GM21576 (cell line): ENCODE measurements at regions not wholly inside any gene's neighbourhood (a gene's known extent, or its start where the extent isn't known, plus 50 kb on each side); places are given as distances from the start of the nearest gene placed in this dataset.
"Not testable (repeated sequence)": the region's sequence is repeated elsewhere in the genome, so short reads cannot be mapped to it uniquely, and the experiment has no call there.

Source experiments
- ATAC-seq: cut with Tn5 transposase; IDR thresholded peaks from one replicate; pipeline ENCODE4 v1.9.1; 2021; ENCODE audit warnings: mild to moderate bottlenecking, moderate library complexity; ENCODE audit not compliant: unreplicated experiment

DNA sequence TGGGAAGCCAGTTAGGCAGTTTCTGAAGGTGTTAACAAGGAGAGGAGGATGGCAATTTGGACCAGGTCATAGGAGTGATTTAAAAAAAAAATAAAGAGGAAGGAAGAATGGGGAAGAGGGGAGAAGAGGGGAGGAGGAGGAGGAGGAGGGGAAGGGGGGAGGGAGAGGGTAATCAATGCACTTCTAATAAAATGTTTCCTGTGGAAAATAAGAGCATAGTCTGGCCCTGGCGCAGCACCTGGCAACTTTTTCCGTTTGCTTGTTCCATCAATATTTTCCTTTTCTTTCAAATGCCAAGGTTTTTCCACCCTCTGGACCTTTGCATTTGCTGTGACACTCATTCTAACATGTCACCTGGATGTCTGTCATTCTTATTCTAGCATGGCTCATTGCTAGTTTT lies 308.2 kb downstream of the PPP1R3A start:
- ATAC-seq, result no peak

GRCh38 chr7:113608782-113609181 lies 310.0 kb downstream of the PPP1R3A start:
- no peak for ATAC-seq

DNA sequence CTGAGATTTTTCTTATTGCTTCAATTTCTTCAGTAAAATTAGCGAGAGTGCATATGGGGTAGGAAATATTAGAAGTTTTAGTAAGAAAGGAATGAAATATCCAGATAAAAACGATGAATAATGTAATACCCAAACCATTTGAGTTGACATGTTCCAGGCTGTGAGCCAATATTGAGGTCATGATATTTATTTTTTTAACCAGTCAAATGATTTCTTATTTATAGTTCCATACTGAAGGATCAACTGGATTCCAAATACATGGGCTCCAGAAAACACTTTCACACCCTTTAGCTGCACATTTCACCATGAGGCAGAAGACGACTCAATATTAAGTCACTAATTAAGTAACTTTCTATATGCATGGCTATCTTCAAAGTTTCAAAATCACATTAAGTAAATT lies 312.5 kb downstream of the PPP1R3A start:
- no peak for ATAC-seq

DNA sequence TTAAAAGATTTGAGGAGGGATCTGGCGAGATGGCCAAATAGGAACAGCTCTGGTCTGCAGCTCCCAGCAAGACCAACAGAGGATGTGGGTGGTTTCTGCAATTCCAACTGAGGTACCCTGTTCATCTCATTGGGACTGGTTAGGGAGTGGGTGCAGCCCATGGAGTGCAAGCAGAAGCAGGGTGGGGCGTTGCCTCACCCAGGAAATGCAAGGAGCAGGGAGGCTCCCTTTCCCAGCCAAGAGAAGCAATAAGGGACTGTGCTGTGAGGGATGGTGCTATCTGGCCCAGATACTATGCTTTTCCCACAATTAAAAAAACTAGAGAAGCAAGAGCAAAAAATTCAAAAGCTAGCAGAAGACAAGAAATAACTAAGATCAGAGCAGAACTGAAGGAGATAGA lies 318.4 kb downstream of the PPP1R3A start:
- not testable (repeated sequence) for ATAC-seq

- not testable (repeated sequence) for ATAC-seq
Observed at GRCh38 chr7:113593455-113593854, 325.4 kb downstream of the PPP1R3A start.

GRCh38 chr7:113592924-113593323 lies 325.9 kb downstream of the PPP1R3A start:
- not testable (repeated sequence) for ATAC-seq

- ATAC-seq, result no peak
Observed at GRCh38 chr7:113582471-113582870, 336.3 kb downstream of the PPP1R3A start.

GRCh38 chr7:113563257-113563656 lies 355.6 kb downstream of the PPP1R3A start:
- ATAC-seq, result not testable (repeated sequence)

GRCh38 chr7:113562801-113563200 lies 356.0 kb downstream of the PPP1R3A start:
- no peak for ATAC-seq

- ATAC-seq, result no peak
Observed at GRCh38 chr7:113562242-113562641, 356.6 kb downstream of the PPP1R3A start.

- no peak for ATAC-seq
Observed at GRCh38 chr7:113561446-113561845, 357.4 kb downstream of the PPP1R3A start.

- ATAC-seq, result no peak
Observed at GRCh38 chr7:113550966-113551365, 367.8 kb downstream of the PPP1R3A start.

DNA sequence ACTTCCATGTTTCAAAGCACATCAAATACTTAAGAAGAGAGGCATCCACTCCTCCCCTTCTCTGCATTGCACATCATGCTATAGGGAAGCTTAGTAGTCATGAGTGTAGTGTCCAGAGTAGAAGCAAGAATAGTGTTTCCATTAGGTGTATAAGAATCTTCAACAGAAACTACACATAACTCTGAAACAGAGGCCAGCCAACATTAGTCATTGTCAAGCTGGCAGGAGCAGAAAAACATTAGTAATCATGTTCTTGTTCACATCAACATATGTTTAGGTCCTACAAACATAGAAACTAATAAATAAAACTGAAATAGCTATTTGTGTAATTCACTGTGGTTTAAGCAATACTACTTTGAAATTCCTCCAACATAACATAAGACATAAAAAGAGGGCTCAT lies 370.2 kb downstream of the PPP1R3A start:
- no peak for ATAC-seq

- no peak for ATAC-seq
Observed at GRCh38 chr7:113548137-113548536, 370.7 kb downstream of the PPP1R3A start.

- ATAC-seq, result no peak
Observed at GRCh38 chr7:113521468-113521867, 397.3 kb downstream of the PPP1R3A start.

DNA sequence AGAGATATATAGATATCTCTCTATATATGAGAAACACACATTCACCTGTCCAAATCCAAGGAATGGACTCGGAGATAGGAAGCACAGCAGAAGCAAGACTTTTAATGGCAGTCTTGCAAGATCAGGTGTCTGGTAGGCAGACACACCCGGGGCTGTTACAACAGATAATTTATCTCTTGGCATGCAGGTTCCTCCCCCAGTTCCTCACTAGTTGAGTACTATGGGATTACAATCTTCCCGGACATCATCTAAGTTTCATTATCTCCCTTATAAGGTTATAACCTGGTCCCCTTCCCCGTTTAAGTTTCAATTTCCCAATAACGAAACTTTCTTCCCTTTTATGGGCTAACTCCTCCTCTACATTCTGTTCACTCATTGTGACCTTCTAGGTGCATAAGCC lies 399.3 kb downstream of the PPP1R3A start:
- no peak for ATAC-seq

DNA sequence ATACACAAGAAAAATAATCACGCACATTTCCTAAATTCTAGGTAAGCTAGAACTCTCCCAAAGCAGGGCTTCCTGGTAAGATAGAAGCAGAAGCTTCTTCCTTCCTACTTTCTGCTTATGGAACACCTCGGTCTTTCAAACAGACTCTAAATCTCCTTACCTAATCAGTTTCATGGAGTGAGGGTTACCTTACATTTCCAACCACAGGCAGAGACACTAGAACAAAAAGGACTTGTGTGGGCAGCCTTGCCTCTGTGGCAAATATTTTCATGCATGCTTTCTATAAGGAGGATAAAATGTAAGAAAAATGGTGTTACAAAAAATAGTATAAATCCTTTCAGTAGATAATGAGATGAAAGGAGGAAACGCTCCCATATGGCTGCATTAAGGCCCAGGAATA lies 386.3 kb upstream of the SMIM30 start:
- no peak for ATAC-seq

DNA sequence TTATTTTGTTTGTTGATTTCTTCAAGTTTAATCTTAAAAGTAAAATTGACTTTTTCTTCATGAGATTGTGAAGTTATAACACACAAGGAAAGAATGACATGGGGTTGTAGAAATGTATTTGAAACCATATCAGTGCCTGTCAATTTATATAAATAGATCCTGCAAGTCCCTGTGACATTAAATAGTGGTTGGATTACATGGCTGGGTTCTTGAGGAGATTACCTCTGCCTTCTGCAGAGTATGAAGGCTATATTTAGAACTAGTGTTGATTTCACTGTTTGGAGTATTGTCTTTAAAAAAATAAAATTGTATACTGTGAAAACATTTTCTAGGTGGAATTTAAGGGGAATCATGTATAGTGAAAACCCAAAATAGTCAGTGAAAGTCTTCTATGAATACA lies 385.8 kb upstream of the SMIM30 start:
- ATAC-seq, result no peak

DNA sequence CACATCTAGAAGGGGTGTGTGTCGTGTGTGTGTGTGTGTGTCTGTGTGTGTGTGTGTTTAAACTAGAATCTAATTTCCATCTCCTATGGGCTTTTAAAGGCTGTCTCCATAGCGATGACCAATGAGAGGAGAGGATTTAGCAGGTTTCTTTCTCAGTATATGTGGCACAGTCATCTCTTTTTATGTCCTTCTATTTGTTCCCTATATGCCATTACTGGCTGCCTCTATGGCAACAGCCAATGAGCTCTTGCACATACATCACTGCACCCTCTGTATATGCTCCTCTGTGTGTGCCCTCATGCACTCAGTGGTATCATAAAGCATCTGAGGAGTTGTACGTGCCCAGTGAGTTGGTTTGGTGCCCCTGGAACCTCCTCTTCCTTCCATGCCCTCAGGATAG lies 378.2 kb upstream of the SMIM30 start:
- not testable (repeated sequence) for ATAC-seq

DNA sequence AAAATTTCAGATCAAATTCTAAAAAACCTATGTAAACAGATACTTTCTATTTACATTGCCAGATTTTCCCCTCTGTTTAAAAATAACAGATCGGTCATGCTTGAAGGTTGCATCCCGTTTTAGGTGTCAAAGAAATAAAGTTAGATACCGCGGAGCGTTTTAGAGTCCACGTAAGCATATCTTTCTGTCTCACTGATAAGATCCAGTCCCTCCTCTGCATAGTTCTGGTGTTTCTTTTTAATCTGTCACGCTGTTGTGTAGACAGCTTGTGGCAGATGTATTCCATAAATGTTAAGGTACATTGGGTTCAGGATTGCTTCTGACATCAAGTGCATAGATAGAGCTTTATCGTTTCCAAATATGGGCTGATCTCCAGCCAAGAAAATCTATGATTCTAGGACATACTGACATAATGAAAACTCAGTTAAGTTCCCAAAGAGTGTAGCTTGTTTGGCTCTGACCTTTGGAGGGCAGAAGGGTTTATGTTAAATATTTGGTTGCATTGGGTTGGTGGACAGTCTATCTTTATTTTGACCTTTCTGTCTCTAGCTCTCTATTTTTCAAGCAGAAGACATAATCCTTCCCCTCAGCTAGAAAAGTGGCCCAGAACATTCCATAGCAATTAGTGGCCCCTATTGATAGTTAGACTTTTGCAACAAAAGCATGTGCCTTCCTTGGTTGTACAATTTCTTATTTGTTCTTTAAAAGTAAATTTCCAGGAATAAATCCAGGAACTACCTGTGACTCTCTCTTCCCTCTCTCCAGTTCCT lies 376.6 kb upstream of the SMIM30 start:
- ATAC-seq, result peak; percentile 52

- no peak for ATAC-seq
Observed at GRCh38 chr7:113491305-113491704, 373.0 kb upstream of the SMIM30 start.

GRCh38 chr7:113487925-113488731 lies 369.8 kb upstream of the SMIM30 start:
- ATAC-seq, result no peak
